Forelimb muscle (tissue), 1 donor: ENCODE measurements at regions not wholly inside any gene's neighbourhood (a gene's known extent, or its start where the extent isn't known, plus 50 kb on each side); places are given as distances from the start of the nearest gene placed in this dataset.

Experiments used
- DNase-seq: peaks from one replicate; pipeline ENCODE4 v3.0.0-alpha.2; 2013; ENCODE audit warnings: low read depth

DNA sequence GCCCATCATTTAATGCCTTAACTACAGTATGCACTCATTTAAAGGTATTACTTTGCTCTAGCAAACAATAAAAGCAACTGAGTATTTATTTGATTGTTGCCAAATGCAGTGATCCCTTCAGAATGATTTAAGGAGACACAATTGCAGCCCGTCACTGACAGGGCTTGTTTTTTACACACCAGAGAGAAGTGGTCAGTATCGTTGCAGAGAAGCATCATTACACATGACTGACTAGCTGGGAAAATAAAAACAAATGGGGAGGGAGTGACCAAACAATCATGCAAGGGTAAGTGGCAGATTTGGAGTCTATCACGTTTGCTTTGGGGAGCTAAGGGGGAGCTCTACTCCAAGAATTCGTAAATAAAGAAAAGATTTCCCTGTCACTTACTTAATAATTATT lies 1685.3 kb upstream of the TENM3 start:
- no peak for DNase-seq

DNA sequence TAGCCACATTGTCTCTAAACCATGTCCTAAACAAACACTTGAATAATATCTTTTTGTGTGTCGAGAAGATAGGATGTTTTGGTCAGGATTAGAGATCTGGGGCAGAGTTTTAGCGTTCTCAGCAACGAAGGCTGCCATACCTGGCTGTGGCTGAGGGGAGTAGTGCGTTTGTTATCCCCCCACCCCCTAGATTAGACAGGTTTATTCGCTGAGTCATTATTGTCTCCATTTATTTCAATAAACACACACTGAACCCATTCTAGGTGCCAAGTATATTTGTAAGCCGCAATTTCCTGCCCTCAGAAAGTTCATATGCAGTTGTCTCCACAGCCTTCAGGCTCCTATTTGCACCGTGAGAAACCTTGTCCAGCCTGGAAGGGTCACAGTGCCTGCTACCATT lies 1684.8 kb upstream of the TENM3 start:
- no peak for DNase-seq

DNA sequence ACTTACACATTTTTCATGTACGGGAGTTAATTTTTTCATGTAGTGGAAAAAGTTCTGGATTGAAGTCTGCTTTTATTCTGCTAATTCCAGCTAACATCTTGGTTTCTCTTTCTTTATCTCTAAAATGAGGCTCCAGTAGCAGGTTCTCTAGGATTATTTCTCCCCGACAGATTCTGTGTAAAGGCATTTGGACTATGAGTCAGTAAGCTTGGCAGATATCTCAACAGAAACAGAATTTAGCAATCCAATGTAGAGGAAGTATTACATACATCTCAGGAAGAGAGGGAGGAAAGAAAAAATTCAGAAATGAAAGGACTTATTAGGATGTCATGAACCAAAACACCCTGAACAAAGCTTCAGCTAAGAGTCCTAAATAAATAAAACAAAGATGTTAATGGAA lies 1682.3 kb upstream of the TENM3 start:
- DNase-seq: no peak

DNA sequence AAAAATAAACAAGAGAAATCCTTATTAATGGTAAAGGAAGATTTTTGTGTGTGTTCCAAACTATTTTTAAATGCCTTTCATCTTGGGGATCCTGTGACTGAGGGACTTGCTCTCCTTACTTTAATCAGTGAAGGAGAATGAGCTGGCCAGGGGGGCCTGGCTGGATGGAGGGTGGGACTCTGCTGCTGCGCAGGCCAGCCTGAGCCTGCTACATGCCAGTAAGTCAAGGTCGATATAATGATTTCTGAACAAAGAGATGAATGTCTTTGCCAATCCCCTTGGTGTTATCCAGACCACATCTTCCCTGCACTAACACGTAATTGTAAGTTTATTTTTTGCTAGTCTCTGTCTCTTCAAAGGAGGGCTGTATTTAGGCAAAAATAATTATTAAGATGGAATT lies 1679.2 kb upstream of the TENM3 start:
- no peak for DNase-seq

DNA sequence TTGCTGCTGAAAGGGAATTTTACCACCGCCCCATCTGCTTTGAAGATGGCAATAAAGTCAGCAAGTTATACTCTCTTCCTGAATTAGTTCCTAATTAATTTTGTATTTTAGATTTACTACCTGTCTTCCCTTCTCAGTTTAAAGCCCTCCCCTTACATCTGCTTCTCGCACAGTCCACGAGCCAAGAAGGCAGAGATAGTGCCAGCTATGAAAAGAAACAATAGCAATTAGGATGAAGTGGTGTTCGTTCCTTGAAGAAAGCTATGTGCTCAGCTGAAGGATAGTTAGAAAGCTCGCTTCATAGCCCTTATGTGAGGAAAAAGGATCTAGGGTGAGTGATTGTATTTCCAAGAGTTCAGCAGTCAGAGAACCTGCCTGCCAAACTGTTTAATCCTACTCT lies 1678.8 kb upstream of the TENM3 start:
- DNase-seq: no peak

GRCh38 chr4:180565856-180566431 lies 1677.3 kb upstream of the TENM3 start:
- no peak for DNase-seq

DNA sequence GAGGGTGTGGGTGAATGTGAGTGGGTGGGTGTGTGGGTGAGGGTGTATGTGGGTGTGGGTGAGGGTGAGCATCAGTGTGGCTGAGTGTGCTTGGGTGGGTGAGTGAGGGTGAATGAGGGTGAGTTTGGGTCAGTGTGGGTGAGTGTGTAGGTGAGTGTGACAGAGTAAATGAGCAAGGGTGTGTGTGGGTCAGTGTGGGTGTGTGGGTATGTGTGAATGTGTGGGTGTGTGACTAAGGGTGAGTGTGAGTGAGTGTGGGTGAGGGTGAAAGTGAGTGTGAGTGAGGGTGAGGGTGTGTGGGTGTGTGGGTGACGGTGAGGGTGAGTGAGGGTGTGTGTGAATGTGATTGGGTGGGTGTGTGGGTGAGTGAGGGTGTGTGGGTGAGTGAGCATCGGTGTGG lies 1676.7 kb upstream of the TENM3 start:
- no peak for DNase-seq

GRCh38 chr4:180567080-180567479 lies 1676.1 kb upstream of the TENM3 start:
- DNase-seq: no peak

GRCh38 chr4:180571516-180572055 lies 1671.6 kb upstream of the TENM3 start:
- no peak for DNase-seq

GRCh38 chr4:180578175-180578574 lies 1665.0 kb upstream of the TENM3 start:
- DNase-seq: no peak

DNA sequence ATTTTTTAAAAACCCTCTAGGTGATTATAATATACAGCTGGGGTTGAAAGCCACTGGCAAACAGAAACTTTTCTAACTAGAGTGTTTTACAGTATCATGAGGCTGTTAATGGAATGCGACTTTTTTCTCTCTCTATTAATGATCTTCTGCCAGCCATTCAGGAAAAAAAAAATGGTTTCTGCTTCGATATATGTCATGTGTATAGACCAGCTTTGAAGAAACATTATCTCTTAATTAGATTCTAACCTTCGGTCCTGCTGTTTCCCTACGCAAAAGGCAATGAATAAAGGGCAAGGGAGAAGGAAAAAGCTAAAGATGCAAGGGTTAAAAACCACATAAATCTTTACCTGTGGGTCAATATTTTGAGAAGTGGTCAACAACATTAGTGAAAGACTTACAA lies 1662.1 kb upstream of the TENM3 start:
- DNase-seq: no peak

- DNase-seq: no peak
Observed at GRCh38 chr4:180587379-180587778, 1655.8 kb upstream of the TENM3 start.

- DNase-seq: no peak
Observed at GRCh38 chr4:180589575-180589974, 1653.6 kb upstream of the TENM3 start.

- no peak for DNase-seq
Observed at GRCh38 chr4:180596888-180597483, 1646.2 kb upstream of the TENM3 start.

GRCh38 chr4:180598281-180598680 lies 1644.9 kb upstream of the TENM3 start:
- no peak for DNase-seq

DNA sequence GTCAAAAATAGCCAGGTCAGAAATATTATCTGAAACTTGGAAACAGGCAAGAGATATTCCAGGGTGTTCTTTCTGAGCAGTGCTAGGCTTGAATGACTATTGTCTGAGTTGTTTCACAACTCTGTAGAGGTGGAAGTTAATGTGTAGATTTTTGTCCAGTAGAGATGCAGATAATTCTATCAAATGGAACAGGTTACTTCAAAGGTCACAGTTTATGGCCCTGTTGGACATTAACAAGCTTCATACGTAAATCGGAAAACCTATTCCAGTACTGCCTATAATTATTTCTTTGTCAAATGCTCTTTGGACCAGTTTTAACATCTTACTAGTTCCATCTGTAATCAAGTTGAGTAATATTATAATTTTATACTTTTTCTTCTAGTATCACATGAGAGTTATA lies 1639.4 kb upstream of the TENM3 start:
- DNase-seq: no peak

DNA sequence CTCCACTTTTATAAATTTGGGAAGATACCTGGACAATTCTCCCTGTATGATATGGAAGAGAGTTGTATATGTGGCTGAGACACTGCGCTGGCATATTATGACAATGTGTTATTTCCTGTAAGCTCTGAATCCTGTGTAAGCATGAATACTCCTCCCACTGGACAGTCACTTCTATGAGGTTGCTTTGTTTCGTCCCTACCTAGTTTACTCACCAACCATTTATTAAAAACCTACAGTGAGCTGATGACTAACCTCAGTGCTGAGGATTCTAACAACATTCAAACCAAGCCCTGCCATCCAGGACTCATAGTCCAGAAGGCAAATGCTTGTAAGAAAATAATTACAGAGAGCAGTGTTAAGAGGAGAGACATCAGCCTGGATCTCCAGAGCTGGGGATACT lies 1632.9 kb upstream of the TENM3 start:
- DNase-seq: no peak

DNA sequence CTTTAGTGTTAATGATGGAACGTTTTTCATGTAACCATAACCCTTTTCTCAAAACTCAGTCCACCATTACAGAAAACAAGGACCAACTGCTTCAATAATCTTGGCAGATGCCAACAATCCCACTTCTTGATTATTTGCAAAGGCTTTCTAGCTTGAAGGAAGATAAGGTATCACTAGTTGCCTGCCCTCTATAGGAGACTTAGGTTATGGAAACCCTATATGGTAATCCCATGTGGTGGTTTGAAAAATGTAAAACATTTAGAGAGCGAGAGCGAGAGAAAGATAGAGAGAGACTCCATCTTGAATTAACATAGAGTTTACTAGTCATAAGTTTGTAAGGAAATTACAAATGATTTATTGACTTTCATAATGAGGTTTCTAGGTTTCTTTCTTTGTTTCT lies 1627.5 kb upstream of the TENM3 start:
- no peak for DNase-seq

DNA sequence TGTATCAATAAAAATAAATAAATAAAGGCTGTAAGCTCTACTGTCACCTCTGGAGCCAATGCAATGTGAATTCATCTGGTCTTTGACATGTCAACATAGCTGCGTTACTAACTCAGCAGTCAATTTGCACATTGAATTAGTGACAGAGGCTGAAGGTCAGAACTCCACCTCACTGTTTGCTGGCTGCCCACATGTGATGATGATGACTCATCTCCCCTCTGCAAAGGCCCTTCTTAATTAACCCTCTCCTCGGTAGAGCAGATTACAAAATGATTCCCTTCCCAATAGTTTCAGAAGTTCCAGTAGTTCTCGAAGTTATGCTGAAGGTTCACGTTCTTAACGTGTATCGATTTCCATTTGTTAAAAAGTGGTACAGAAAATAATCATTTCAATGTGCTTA lies 1626.0 kb upstream of the TENM3 start:
- DNase-seq: no peak

- DNase-seq: no peak
Observed at GRCh38 chr4:180618396-180618795, 1624.8 kb upstream of the TENM3 start.

GRCh38 chr4:180619440-180619839 lies 1623.8 kb upstream of the TENM3 start:
- no peak for DNase-seq

DNA sequence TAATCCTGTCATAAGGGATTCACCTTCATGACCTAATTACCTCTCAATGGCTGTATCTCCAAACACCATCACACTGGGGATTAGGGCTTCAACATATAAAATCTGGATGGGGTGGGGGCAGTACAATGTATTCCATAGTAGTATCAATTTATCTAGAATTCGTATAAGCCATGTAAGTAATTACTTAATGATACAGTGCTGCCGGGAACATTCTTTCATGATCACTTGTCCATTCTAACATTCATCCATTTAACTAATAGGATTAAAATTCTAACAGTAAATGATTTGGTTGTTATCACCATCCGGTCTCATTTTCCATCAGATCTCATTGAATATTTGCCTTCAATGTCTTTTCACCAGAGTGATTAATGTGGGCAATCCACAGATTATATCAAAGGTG lies 1620.9 kb upstream of the TENM3 start:
- DNase-seq: no peak

GRCh38 chr4:180625653-180626052 lies 1617.5 kb upstream of the TENM3 start:
- DNase-seq: no peak
